Neural cell (in vitro differentiated cells): ENCODE measurements at regions not wholly inside any gene's neighbourhood (a gene's known extent, or its start where the extent isn't known, plus 50 kb on each side); places are given as distances from the start of the nearest gene placed in this dataset.

Experiments
- H2AFZ ChIP-seq: fragments of 200-600, 300-800 bp; sonication (generic), shearing (Covaris generic); 2 replicates; pipeline ENCODE4 v1.6.0; 2014; ENCODE audit warnings: low read depth, mild to moderate bottlenecking, antibody characterized with exemption, low read length, moderate library complexity
- H3F3A ChIP-seq: fragments of 200-600 bp; shearing (Covaris generic); 2 replicates; pipeline ENCODE4 v1.6.1; 2016; ENCODE audit warnings: mild to moderate bottlenecking, moderate library complexity, mixed read lengths, antibody characterized with exemption, low read length; ENCODE audit not compliant: insufficient read depth, poor library complexity, severe bottlenecking
- H3K27ac ChIP-seq: fragments of 200-600, 300-800 bp; sonication (generic), shearing (Covaris generic); 2 replicates; pipeline ENCODE4 v1.5.1; 2014; ENCODE audit warnings: mild to moderate bottlenecking, low read length, moderate library complexity
- H3K27me3 ChIP-seq: fragments of 300-800, 200-600 bp; sonication (generic), shearing (Covaris generic); 2 replicates; pipeline ENCODE4 v1.6.0; 2014; ENCODE audit warnings: mild to moderate bottlenecking, low read depth, low read length, moderate library complexity; ENCODE audit not compliant: insufficient read depth
- H3K36me3 ChIP-seq: fragments of 300-800, 200-600 bp; sonication (generic), shearing (Covaris generic); 2 replicates; pipeline ENCODE4 v1.5.1; 2014; ENCODE audit warnings: mild to moderate bottlenecking, antibody characterized with exemption, low read length, moderate library complexity; ENCODE audit not compliant: insufficient read depth
- H3K4me2 ChIP-seq: fragments of 300-800, 200-600 bp; sonication (generic), shearing (Covaris generic); 2 replicates; pipeline ENCODE4 v1.6.0; 2014; ENCODE audit warnings: mild to moderate bottlenecking, low read length
- H3K4me3 ChIP-seq: fragments of 300-800, 200-600 bp; sonication (generic), shearing (Covaris generic); 2 replicates; pipeline ENCODE4 v1.5.1; 2014; ENCODE audit warnings: mild to moderate bottlenecking, low read length, moderate library complexity
- H3K79me2 ChIP-seq: fragments of 200-600 bp; shearing (Covaris generic); replicated peaks from 2 replicates; pipeline ENCODE4 v1.6.0; 2014; ENCODE audit warnings: mild to moderate bottlenecking, low read length, moderate library complexity; ENCODE audit not compliant: insufficient read depth
- H3K9ac ChIP-seq: fragments of 300-800, 200-600 bp; sonication (generic), shearing (Covaris generic); 2 replicates; pipeline ENCODE4 v1.6.1; 2016; ENCODE audit warnings: mild to moderate bottlenecking, low read length, mixed read lengths
- H3K9me2 ChIP-seq: fragments of 200-600 bp; shearing (Covaris generic); 2 replicates; pipeline ENCODE4 v1.6.1; 2016; ENCODE audit warnings: mild to moderate bottlenecking, low read length, mixed read lengths; ENCODE audit not compliant: insufficient read depth
- H3K9me3 ChIP-seq: fragments of 200-600, 300-800 bp; sonication (generic), shearing (Covaris generic); 2 replicates; pipeline ENCODE4 v1.6.1; 2016; ENCODE audit warnings: mild to moderate bottlenecking, mixed run types, low read length, moderate library complexity, mixed read lengths
- H4K20me1 ChIP-seq: fragments of 200-600 bp; shearing (Covaris generic); 2 replicates; pipeline ENCODE4 v1.6.1; 2016; ENCODE audit warnings: mild to moderate bottlenecking, mixed run types; ENCODE audit not compliant: insufficient read depth
- CTCF ChIP-seq: fragments of 450-650 bp; IDR thresholded peaks from 2 replicates; pipeline ENCODE4 v1.5.1; 2014; ENCODE audit warnings: antibody characterized with exemption, mild to moderate bottlenecking, moderate library complexity; ENCODE audit not compliant: poor library complexity, severe bottlenecking
- EP300 ChIP-seq: fragments of 450-650 bp; conservative IDR thresholded peaks from 2 replicates; pipeline ENCODE4 v1.6.1; 2014; ENCODE audit warnings: antibody characterized with exemption, mild to moderate bottlenecking, moderate library complexity; ENCODE audit not compliant: poor library complexity, severe bottlenecking
- MXI1 ChIP-seq: fragments of 450-650 bp; conservative IDR thresholded peaks from 2 replicates; pipeline ENCODE4 v1.6.1; 2014; ENCODE audit warnings: antibody characterized with exemption, mild to moderate bottlenecking; ENCODE audit not compliant: poor library complexity, severe bottlenecking
- POLR2AphosphoS5 ChIP-seq: IDR thresholded peaks from 2 replicates; pipeline ENCODE4 v1.6.1; 2012
- RAD21 ChIP-seq: fragments of 450-650 bp; conservative IDR thresholded peaks from 2 replicates; pipeline ENCODE4 v1.6.1; 2014; ENCODE audit warnings: antibody characterized with exemption, mild to moderate bottlenecking, moderate library complexity
- REST ChIP-seq: IDR thresholded peaks from 2 replicates; pipeline ENCODE4 v1.6.1; 2012; ENCODE audit warnings: borderline replicate concordance
- SMC3 ChIP-seq: fragments of 450-650 bp; conservative IDR thresholded peaks from 2 replicates; pipeline ENCODE4 v1.6.1; 2014; ENCODE audit warnings: antibody characterized with exemption, mild to moderate bottlenecking, moderate library complexity; ENCODE audit not compliant: poor library complexity
- TAF1 ChIP-seq: IDR thresholded peaks from 2 replicates; pipeline ENCODE4 v1.6.1; 2012; ENCODE audit warnings: low read depth

DNA sequence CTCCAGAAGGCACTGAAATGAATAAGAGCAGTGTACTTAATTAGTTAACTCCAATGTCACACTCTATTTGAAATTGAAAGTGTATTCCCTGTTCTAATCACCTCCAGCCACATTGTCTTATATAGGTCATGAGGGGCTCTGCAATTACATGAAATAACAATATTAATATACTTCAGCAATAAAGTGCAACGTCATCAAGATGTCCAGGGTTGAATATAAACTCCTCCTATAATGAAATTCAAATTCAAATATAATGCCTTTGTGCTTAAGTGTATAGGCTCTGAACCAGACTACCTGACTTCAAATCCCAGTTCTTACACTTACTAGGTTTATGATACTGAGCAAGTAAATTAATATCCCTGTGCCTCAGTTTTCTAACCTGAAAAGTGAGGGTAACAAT is 195.6 kb upstream of the SMC2 start:
- Histone ChIP-seq H2AFZ (no peak overlapping the region), H3K9me2 (no peaks in the 10 kb centered on the region), H3K4me3 (no peak overlapping the region), H3K27me3 (no peaks in the 10 kb centered on the region), H4K20me1 (no peaks in the 10 kb centered on the region), H3K27ac (no peak overlapping the region), H3K9ac (no peak overlapping the region), H3K4me2 (no peak overlapping the region), H3K36me3 (no peaks in the 10 kb centered on the region), H3K9me3 (no peaks in the 10 kb centered on the region), H3F3A (no peaks in the 10 kb centered on the region), H3K79me2 (no peaks in the 10 kb centered on the region)
- TF ChIP-seq POLR2AphosphoS5 (no peak), MXI1 (no peak)

GRCh38 chr9:103899866-103900265 is 194.2 kb upstream of the SMC2 start:
- H3K27ac ChIP-seq, result no peak overlapping the region
- no peaks in the 10 kb centered on the region for H3K27me3 ChIP-seq
- no peaks in the 10 kb centered on the region for H3F3A ChIP-seq
- no peak overlapping the region for H2AFZ ChIP-seq
- no peak overlapping the region for H3K4me2 ChIP-seq
- H3K9ac ChIP-seq, result no peak overlapping the region
- TF ChIP-seq REST, result no peak
- no peak for TF ChIP-seq CTCF
- no peak for TF ChIP-seq SMC3
- no peak for TF ChIP-seq EP300
- no peak for TF ChIP-seq MXI1
- TF ChIP-seq POLR2AphosphoS5, result no peak
- no peak for TF ChIP-seq RAD21
- no peak for TF ChIP-seq TAF1
- H3K79me2 ChIP-seq, result no peaks in the 10 kb centered on the region
- no peak overlapping the region for H3K4me3 ChIP-seq
- H4K20me1 ChIP-seq, result no peaks in the 10 kb centered on the region
- H3K9me3 ChIP-seq, result no peaks in the 10 kb centered on the region
- no peaks in the 10 kb centered on the region for H3K36me3 ChIP-seq
- no peaks in the 10 kb centered on the region for H3K9me2 ChIP-seq

- H3K27me3 ChIP-seq, result no peaks in the 10 kb centered on the region
- no peaks in the 10 kb centered on the region for H4K20me1 ChIP-seq
- H3K36me3 ChIP-seq, result no peaks in the 10 kb centered on the region
- H3K9ac ChIP-seq, result no peak overlapping the region
- no peak overlapping the region for H3K4me3 ChIP-seq
- H3K9me3 ChIP-seq, result no peaks in the 10 kb centered on the region
- no peaks in the 10 kb centered on the region for H3F3A ChIP-seq
- H2AFZ ChIP-seq, result no peak overlapping the region
- no peaks in the 10 kb centered on the region for H3K9me2 ChIP-seq
- H3K27ac ChIP-seq, result no peak overlapping the region
- H3K4me2 ChIP-seq, result no peak overlapping the region
- TF ChIP-seq MXI1, result no peak
- no peak for TF ChIP-seq EP300
- TF ChIP-seq POLR2AphosphoS5, result no peak
- no peak for TF ChIP-seq RAD21
- H3K79me2 ChIP-seq, result no peaks in the 10 kb centered on the region
Observed at GRCh38 chr9:103900466-103900865, 193.6 kb upstream of the SMC2 start.
